Osteocyte (in vitro differentiated cells): ENCODE measurements at regions not wholly inside any gene's neighbourhood (a gene's known extent, or its start where the extent isn't known, plus 50 kb on each side); places are given as distances from the start of the nearest gene placed in this dataset.

Experiments used
- DNase-seq: peaks from one replicate; pipeline ENCODE4 v3.0.0; 2021; ENCODE audit warnings: mixed read lengths; ENCODE audit not compliant: unreplicated experiment; ENCODE audit errors: extremely low spot score
- H3K27ac Mint-ChIP-seq: one replicate; pipeline ENCODE4 v1.8.0; 2021; ENCODE audit warnings: mild to moderate bottlenecking, mixed read lengths; ENCODE audit not compliant: unreplicated experiment
- H3K27me3 Mint-ChIP-seq: one replicate; pipeline ENCODE4 v1.8.0; 2021; ENCODE audit warnings: mixed read lengths; ENCODE audit not compliant: unreplicated experiment
- H3K36me3 Mint-ChIP-seq: one replicate; pipeline ENCODE4 v1.8.0; 2021; ENCODE audit warnings: mixed read lengths; ENCODE audit not compliant: unreplicated experiment
- H3K4me1 Mint-ChIP-seq: one replicate; pipeline ENCODE4 v1.8.0; 2021; ENCODE audit warnings: mixed read lengths; ENCODE audit not compliant: unreplicated experiment
- H3K4me3 Mint-ChIP-seq: one replicate; pipeline ENCODE4 v1.8.0; 2021; ENCODE audit warnings: mild to moderate bottlenecking, moderate library complexity, mixed read lengths; ENCODE audit not compliant: unreplicated experiment
- H3K9me3 Mint-ChIP-seq: one replicate; pipeline ENCODE4 v1.8.0; 2021; ENCODE audit warnings: mixed read lengths; ENCODE audit not compliant: unreplicated experiment
- CTCF ChIP-seq: fragments of 200-600 bp; sonication (generic); IDR thresholded peaks from 2 replicates; pipeline ENCODE4 v1.5.0; 2021; ENCODE audit warnings: antibody characterized with exemption, mild to moderate bottlenecking, moderate library complexity

- H3K4me3 Mint-ChIP-seq, result no peak overlapping the region
- H3K27me3 Mint-ChIP-seq, result no peaks in the 10 kb centered on the region
- H3K4me1 Mint-ChIP-seq, result no peaks in the 10 kb centered on the region
- H3K27ac Mint-ChIP-seq, result no peak overlapping the region
- H3K9me3 Mint-ChIP-seq, result no peaks in the 10 kb centered on the region
- H3K36me3 Mint-ChIP-seq, result no peaks in the 10 kb centered on the region
- no peak for TF ChIP-seq CTCF
- DNase-seq, result no peak
Observed at GRCh38 chr22:34950489-34950888, 115.5 kb upstream of the ISX start.

- DNase-seq, result no peak
- TF ChIP-seq CTCF, result no peak
- H3K27me3 Mint-ChIP-seq, result no peaks in the 10 kb centered on the region
- no peak overlapping the region for H3K4me3 Mint-ChIP-seq
- no peaks in the 10 kb centered on the region for H3K9me3 Mint-ChIP-seq
- H3K4me1 Mint-ChIP-seq, result no peaks in the 10 kb centered on the region
- no peak overlapping the region for H3K27ac Mint-ChIP-seq
- H3K36me3 Mint-ChIP-seq, result no peaks in the 10 kb centered on the region
Observed at GRCh38 chr22:34951212-34951611, 114.7 kb upstream of the ISX start.

GRCh38 chr22:34960005-34960404, 106.0 kb upstream of the ISX start:
- no peaks in the 10 kb centered on the region for H3K27me3 Mint-ChIP-seq
- H3K4me1 Mint-ChIP-seq, result no peaks in the 10 kb centered on the region
- no peak for DNase-seq
- H3K36me3 Mint-ChIP-seq, result no peaks in the 10 kb centered on the region
- peaks cover 19% of the 10 kb centered on the region for H3K9me3 Mint-ChIP-seq
- TF ChIP-seq CTCF, result no peak
- H3K4me3 Mint-ChIP-seq, result no peak overlapping the region
- H3K27ac Mint-ChIP-seq, result no peak overlapping the region

GRCh38 chr22:34966980-34967565, 98.9 kb upstream of the ISX start:
- H3K4me3 Mint-ChIP-seq, result no peak overlapping the region
- no peaks in the 10 kb centered on the region for H3K27me3 Mint-ChIP-seq
- H3K36me3 Mint-ChIP-seq, result no peaks in the 10 kb centered on the region
- no peaks in the 10 kb centered on the region for H3K4me1 Mint-ChIP-seq
- H3K27ac Mint-ChIP-seq, result no peak overlapping the region
- no peak for TF ChIP-seq CTCF
- DNase-seq, result no peak
- peaks cover 12% of the 10 kb centered on the region for H3K9me3 Mint-ChIP-seq

DNA sequence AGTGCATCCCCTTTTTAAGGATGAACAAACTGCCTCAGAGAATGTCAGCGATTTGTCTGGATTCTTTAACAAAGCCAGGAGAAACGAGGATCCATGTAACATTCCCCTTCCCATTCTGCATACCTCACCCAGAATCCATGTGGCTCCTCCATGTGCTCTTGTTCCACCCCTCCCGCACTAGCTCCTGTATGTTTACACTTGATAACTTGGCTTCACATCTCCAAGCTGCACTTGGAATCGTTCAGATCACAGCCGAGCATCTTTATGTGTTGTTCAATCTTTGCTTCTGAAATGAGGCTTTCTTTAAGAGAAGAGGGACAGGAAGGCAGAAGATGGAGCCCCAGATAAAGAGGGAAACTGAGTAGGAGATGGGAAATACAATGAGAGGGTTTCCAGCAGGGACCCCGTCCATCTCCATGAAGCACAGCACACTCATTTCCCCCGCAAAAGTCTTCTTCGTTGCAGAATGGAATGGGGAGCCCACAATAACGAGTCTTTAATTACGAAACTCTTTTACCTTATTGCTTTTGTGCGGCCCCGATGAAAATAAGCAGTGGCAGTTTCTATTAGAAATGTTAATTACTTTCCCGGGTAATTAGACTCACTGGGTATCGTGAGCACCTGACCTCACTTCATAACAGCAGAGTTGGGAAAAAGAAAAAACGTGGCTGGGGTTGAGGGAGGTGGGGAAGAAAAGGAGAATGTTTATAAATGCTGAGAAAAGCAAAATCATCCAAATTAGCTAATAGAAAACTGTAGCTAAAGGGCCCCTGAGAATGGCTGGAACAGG, 96.8 kb upstream of the ISX start:
- DNase-seq, result no peak
- H3K9me3 Mint-ChIP-seq, result peaks cover 9% of the 10 kb centered on the region
- no peaks in the 10 kb centered on the region for H3K27me3 Mint-ChIP-seq
- no peak overlapping the region for H3K27ac Mint-ChIP-seq
- no peaks in the 10 kb centered on the region for H3K36me3 Mint-ChIP-seq
- no peak for TF ChIP-seq CTCF
- H3K4me1 Mint-ChIP-seq, result no peaks in the 10 kb centered on the region
- H3K4me3 Mint-ChIP-seq, result no peak overlapping the region
